ENCODE measurements at regions not wholly inside any gene's neighbourhood (a gene's known extent, or its start where the extent isn't known, plus 50 kb on each side); places are given as distances from the start of the nearest gene placed in this dataset.
"Not testable (repeated sequence)": the region's sequence is repeated elsewhere in the genome, so short reads cannot be mapped to it uniquely, and the experiment has no call there.

DNA sequence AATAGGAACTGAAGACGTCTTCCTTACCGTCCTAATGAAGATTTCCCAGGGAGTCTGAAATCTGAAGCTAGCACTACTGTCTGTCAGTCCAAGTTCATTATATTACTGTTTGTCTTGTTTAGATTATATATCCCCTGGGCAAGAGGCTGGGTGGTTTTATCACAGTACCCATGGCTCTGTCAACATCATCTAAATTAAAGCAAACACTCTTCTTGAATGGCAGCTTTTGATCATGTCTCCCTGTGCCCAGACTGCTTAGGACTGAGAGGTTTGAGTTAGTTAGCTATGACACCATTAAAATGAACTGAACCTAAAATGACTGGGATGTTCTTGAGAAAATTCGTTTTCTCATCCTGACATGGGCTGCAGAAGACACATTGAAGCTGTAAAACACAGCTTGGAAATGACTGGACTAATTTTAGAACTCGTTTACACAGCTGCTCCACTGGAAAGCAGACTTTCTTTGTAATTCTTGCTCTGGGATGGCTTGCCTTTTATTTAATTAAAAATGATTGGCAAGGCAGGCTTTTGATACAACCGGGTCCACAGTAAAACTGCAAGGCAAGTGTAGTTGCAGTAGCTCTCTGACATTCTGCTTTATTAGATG, 243.5 kb downstream of the MFSD1 start:
- no peak for DNase-seq (ENCODE audit: low spot score)

DNA sequence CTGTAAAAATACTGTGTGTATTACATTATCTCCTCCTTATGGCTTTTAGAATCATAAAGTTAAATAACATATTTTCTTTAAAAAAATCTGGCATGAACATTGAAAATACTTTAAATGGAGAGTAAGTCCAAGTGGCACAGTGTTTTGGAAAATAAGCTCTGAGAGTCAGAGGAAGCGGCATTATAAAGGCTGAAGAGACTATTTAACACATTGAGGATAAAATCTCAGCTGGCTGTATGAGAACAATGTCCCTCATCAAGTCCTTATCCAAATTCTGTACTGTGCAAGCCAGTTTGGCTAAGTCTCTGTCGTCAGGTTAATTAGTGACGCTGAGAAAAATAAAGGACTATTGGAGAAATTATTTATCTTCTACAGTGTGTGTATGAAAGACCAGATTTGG, 245.5 kb downstream of the MFSD1 start:
- no peak for DNase-seq (ENCODE audit: low spot score)

DNA sequence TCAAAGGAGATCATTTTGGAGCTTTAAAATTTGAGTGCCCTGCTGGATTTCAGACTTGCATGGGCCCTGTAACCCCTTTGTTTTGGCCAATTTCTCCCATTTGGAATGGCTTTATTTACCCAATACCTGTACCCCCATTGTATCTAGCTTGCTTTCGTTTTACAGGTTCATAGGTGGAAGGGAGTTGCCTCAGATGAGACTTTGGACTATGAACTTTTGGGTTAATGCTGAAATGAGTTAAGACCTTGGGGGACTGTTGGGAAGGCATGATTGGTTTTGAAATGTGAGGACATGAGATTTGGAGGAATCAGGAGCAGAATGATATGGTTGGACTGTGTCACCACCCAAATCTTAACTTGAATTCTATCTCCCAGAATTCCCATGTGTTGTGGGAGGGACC, 250.6 kb downstream of the MFSD1 start:
- not testable (repeated sequence) for DNase-seq (ENCODE audit: low spot score)

DNA sequence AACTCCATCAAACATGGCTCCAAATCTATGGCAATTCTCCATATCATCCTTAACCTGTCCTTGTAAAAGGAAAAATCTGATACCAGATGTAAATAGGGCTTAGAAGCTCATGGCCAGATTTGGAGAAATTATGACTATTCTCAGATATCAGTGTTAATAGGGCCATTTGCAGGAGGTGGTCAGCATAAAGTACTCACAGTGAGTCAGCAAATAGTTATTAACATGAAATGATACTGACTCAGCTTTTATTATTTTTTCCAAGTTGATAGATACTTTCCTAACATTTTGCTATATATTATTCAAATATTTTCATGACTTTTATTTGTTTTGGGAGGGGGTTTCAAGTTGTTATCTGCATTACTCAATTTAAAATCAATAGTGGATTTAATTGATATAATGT, 255.8 kb downstream of the MFSD1 start:
- DNase-seq (ENCODE audit: low spot score), result no peak

DNA sequence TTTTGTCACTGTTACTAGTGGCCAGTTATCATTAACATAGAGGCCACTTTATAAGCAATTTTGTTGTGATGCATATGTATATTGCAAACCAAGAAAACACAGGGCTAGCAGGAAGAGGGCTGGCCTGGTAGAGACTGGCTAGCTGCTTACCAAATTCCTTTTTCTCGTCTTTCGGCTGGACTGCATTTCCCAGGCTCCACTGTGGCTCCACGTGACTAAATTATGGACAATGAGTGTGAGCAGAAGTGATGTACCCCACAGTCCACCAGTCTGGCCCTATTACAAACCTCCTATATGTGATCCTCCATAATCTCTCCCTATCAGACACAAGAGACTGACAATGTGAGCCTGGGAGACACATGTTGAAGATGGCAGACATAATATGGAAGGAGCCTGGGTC, 257.0 kb downstream of the MFSD1 start:
- no peak for DNase-seq (ENCODE audit: low spot score)

DNA sequence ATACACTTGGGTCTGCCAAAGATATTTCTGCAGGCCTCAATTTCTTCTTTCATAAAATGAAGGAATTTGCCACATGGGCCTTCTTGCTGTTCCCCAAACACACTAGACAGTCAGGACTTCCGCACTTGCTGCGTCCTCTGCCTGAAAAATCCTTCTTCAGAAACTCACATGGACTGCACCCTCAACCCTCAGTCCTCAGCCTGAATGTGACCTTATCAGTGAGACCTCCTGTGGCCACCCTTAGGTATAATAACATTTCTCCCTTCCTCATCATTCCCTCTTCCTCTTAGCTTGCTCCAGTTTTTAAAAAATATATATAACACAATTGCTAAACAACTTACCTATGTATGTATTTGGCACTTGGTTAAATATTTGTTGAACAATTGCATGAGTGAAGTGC, 257.5 kb downstream of the MFSD1 start:
- no peak for DNase-seq (ENCODE audit: low spot score)

DNA sequence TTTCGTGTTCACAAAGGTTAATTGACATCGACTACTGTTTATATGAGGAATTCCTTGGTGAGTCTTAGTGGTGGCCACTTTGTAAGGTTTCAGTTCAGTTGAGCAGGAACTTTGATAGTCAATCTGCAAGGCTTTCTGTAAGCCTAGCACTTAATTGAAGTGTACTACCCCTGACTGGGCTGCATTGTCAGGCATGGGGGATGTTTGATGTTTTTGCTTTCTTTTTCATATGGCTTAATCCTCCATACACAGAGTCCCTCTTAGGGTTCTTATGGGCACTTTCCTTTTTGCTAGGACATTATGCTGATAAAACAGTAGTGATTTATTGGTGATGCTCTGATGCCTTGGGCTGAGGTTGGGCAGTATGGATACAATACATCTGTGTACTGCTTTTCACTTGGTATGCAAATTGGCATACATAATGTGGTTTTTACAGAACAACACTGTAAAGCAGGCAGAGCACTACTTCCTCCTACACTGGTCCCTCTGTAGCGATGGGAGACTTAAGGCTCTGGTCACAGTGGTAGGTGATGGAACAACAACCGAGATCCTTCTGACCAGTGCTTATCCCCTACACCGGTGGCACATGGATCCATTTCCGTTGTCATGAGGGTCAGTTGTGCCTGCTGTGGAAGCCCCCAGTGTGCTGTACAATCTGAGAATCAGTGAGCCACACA, 261.0 kb downstream of the MFSD1 start:
- no peak for DNase-seq (ENCODE audit: low spot score)

DNA sequence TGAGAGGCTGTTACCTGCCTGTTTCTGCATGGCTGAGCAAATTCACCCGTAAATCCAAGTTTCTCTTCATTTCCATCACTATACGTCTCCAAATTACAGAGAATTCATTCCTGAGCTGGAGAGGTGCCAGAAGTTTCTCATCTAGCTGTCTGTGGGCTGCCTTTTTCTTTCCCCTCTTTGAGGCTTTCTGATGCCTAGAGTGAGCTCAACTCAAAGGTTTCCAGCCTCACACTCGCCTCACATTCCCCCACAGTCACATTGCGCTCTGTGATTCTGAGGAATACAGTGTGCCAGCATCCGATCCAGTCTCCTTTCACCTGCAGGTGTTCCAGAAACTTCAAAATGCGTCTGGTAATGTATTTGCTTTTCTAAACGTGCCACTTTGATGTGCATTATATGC, 267.2 kb downstream of the MFSD1 start, which contains the start of gene IQCJ:
TSS of gene IQCJ (plus strand) at position 229 of the 400 bp plus-strand sequence.
- no peak for DNase-seq (ENCODE audit: low spot score)

DNA sequence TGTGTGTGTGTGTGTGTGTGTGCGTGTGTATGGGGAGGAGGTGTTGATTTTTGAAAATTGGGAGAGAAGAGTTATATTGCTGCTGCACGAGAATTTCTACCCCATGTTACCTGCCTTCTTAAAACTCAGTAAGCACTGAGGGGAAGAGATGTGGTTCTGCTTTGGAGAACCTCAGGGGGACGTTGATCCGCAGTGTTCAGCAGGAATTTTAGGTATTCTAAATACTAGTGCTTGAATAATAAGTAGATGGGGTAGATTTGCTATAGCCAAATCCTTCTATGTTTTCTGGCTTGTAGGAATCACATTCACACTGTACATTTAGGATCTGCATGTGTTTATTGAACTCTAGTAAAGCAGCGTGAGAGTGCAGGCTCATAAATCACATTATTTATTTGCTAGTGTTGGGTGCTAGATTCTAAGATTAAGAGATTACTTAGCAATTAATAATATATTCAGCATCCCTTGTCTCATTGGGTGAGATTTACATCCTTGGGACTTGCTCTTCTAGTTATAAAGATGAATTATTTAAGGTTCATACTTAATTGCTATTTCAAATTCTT, 268.1 kb downstream of the MFSD1 start:
- no peak for DNase-seq (ENCODE audit: low spot score)

DNA sequence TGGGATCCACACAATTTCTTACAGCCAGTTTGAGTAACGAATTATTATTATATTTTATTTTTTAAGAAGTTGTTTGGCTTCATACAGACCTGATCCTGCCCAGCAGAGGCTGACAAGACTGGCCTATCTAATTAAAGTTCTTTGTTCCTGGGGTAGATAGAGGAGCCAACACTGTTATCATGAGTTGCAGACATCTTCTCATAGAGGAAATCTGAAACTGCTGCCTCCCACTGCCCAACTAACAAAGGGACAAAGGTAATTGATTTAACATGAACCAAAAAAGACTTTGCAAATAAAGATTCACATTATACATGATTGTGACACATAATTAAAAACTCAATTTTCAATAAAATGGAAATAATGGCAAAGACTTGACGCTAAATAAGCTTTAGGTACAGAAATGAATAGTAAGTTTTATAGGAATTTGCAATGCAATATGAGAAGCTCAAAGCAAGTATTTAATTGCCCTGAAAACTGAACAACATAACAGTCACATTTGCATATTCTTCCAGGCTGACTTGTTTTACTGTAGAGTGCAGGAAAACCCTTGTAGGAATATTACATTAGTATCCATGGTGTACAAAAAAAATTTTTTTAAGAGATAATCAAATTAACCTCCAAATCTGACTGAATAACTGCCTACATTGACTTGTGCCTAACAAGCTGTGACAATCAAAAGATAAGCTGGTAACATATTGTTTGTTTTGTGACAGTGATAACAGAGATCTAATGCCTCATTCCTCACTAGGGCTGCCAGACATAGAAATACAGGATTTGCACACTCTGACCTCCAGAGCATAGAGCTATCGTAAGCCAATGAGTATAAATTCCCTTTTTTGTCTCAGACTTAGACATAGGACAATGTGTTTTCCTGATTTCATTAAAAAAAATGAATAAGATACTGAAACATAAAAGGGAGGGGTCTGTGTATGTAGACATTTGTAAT, 273.2 kb downstream of the MFSD1 start:
- DNase-seq (ENCODE audit: low spot score), result no peak

DNA sequence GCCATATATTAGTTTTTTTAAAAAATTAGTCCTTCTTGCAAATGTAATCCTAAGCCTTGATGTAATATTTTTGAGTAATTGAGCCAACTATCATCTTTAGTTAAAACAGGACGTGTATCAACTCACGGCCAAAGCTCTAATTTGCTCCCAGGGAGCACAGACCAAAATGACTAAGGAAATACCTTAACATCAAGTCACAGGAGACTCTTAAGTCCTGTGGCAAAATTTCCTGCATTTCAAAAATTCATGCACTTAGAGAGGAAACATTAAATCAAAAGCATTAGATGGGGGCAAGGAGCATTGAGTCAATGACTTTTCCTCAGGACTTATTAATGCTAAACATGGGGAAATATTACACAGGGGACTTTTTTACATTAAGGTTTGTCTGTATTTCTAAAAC, 276.0 kb downstream of the MFSD1 start:
- no peak for DNase-seq (ENCODE audit: low spot score)

DNA sequence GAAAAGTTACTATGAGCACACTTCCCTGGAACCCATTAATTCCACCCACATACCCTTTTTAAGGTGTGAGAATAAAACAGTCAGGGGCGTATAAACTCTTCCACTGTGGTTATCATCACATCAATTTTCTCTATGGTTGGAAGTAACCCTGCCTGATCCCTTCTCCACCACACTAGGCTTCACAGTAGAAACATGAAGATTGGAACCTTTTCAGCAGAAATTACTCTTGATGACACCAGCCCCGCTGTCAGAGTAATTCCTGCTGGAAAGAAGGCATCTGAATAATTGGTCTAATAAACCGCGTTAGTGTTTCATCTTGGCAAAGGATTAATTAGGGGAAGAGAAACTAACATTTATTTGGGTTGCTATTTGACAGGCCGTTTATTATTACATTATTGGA, 278.4 kb downstream of the MFSD1 start:
- no peak for DNase-seq (ENCODE audit: low spot score)

DNA sequence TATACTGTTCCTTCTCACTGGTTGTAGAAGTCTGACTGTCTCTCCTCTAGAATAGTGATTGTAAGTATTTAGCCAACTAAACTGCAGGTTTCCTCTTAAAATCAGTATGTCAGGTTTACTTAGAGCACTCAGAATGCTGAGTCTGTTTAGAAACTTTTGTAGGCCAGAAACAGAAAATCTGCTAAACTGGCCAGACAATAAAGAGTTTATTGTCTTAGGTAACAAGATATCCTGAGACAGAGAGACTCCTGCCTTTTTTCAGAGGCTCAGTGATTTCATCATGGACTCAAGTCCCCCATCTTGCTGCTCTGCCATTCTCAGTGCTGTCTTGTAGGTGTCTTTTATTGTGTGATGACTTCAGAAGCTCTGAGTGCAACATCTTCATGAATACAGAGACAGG, 279.0 kb downstream of the MFSD1 start:
- DNase-seq (ENCODE audit: low spot score), result no peak

DNA sequence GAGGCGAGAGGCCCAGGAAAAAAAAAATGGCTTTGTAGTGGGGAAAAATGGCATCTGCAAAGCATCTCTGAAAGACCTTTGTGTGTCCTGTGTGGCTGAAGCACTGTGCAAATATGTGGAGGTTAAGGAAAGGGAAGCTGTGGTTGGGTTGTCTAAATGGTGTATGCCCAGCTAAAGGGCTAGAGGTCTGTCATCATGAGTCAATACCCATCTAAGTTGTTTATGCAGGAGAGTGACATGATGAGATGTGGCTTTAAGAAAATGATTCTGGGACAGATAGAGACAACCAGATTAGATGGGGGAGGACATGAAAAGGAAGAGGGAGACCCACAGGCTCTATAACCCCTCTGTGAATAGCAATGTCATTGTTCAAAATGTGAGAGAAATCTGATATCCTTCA, 280.7 kb downstream of the MFSD1 start:
- DNase-seq (ENCODE audit: low spot score), result no peak

DNA sequence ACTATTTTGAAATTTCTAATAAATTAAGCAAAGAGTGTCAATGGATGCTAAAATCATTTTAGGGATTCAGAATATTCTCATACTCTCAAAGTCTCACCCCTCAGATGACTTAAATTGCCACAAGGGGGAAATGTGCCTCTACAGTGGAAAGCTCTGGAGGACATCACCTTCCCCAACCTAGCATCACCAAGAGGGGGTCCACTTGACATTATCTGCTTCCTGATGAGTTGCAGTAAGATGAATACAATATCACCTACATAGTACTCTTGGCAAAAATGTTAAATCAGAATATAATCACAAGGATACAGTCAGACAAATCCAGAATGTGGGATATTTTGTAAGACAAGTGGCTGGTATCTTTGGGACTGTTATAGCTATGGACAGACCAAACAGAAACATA, 290.1 kb downstream of the MFSD1 start:
- no peak for DNase-seq (ENCODE audit: low spot score)

DNA sequence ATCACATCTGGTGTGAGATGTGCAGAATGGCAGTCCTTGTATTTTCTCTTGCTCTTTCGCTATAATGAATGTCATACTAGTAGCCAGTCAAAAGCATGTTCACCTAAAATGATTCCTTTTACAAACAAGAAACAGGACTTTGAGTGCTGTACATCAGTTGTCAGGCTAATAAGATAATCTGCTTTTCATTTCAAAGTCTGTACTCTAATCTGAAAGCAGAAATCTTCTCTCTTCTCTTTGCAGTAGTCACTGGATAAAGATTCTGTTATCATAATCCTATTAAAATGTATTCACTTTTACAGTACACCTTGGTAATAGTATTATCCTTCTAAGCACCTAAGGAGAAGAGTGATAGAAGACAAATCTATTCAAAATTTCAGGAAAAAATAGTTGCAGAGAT, 300.1 kb downstream of the MFSD1 start:
- DNase-seq (ENCODE audit: low spot score), result no peak

DNA sequence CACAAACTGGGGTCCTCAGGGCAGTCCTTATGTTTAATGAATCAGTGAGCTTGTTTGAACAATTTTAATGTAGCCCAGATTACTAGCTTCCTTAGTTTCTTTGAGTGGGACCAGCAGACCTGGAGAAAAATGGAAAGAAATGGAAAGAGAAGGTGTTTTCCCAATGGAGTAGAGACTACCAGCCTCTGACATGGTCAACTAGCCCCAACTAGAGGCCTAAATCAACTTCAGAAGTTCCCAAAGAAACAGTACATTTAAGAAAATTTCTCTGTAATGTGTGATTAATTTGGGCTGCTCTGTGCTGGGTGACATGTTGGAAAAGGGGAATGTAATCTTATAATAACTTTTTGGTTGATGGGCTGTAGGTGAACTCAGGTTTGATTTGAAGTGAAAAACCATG, 310.9 kb downstream of the MFSD1 start:
- DNase-seq (ENCODE audit: low spot score), result no peak

DNA sequence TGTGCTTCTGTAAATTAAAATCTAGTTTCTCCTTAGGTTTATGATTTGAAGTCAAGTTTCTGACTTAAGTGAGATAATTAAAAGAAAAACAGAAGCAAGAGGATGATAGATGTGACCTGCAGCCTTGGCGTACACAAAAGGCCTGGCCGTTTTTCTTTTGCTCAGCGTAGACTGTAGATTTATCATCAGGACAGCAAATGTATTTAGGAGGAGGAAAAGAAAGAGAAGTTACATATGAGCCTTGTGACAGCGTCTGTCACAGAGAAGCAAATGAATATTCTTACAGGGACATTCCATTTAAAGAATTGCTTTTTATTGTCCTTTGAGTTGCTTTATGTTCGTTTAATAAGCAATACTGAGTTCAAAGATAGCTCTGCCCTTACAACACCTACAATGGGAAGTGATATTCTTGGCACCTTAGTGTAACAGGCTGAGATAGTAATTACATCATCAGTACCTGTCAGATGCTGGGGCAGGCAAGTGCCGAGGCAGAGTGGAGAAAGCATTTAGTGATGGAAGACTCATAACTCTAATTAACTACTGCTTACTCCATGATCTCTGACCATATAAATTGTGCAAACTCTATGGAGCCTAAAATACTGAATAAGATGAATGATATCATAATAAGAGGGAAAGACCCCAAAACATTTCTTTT, 311.5 kb downstream of the MFSD1 start:
- DNase-seq (ENCODE audit: low spot score), result no peak

DNA sequence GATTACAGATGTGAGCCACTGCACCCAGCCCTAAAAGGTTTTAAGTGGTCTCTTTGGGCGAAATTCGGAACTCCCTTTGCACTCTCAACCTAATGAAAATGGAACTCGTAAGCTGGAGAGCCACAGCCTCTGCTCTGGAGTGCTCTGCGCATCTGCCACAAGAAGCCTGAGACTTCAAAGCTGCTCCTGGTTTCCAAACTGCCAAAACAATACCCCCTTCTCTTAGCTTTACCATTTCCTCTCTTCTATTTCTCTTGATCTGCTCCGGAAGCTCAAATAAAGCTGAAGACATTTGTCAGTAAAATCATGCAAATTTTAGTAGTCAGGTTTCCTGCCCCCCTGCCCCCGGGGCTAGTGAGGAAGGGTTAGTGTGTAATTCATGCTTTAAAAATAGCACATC, 312.7 kb downstream of the MFSD1 start:
- no peak for DNase-seq (ENCODE audit: low spot score)

DNA sequence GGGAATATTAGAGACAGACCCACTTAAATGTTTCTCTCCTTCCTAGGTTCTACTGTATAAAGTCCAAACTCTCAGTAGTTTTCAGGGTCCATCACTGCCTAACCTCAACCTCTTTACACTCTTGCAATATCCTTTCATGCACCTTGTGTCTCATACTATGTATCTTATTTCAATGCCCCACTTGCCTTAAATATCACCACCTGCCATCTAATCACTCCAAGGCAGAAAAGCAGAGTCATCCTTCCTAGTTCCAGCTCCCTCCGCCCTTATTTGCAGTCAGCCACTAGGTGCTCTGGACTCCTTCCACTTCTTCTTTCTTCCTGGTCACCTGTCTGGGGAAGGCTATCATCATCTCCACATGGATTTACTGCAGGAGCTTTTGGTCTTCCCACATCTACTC, 322.0 kb downstream of the MFSD1 start:
- DNase-seq (ENCODE audit: low spot score), result no peak

DNA sequence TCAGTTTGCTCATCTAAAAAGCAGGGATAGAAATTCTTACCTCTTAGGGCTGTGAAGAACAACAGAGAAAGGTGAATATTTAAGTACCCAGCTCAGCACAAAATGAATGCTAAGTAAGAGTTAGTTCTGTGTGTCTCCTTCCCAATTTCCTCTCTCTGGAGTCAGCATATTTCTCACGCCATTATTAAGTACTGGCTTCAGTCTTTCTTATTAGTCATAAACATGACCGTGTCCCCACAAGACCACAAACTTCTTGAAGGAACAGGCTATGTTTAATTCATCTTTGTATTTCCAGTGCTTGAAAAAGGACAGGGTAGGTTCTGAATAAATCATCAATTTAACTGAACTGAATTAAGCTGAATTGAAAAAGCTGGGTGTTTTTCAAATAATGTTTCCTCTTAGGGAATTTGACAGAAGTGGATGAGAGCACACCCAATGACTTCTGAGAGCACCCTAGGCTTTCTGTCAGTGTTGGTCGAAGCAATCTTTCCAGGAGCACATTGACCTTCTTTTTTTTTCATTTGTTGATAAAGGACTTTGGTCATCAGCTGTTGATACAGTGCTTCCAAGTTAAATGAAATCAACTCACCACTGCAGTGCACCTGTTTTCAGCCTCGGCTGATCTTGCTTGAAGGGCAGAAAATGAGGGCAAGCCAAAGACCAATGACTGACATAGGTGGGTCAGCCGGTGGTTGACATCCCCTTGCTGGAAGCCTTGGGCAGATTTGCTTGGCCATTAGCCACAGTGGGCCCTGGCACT, 324.6 kb downstream of the MFSD1 start:
- DNase-seq (ENCODE audit: low spot score), result no peak

DNA sequence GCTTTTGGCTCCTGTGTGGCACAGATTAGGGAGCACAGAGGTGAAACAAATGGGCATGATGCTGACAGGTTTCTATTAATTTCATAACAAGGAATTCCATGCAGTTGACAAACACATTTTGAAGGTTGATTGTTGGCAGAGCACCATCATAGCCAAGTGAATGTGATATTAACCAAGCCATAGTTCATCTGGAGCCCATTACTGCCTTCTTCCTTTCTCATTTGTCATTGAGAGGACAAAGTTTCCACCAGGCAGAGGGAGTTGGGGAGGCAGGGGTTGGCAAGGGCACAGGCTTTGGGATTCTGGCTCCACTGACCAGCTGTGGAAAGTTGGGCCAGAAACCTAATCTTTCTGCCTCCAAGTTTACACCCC, 325.2 kb downstream of the MFSD1 start:
- DNase-seq (ENCODE audit: low spot score), result no peak
